RPMI7951 (cell line): ENCODE measurements at regions not wholly inside any gene's neighbourhood (a gene's known extent, or its start where the extent isn't known, plus 50 kb on each side); places are given as distances from the start of the nearest gene placed in this dataset.
A peak's percentile ranks its signal among the peaks of the same experiment; 100 is the strongest.

ENCODE experiments used
- DNase-seq: peaks from one replicate; pipeline ENCODE4 v3.0.0-alpha.2; 2012; ENCODE audit warnings: low read depth

- no peak for DNase-seq
Measured at GRCh38 chr3:30263238-30263924, 343.0 kb upstream of the TGFBR2 start.

GRCh38 chr3:30263925-30264313, 342.5 kb upstream of the TGFBR2 start:
- no peak for DNase-seq

DNA sequence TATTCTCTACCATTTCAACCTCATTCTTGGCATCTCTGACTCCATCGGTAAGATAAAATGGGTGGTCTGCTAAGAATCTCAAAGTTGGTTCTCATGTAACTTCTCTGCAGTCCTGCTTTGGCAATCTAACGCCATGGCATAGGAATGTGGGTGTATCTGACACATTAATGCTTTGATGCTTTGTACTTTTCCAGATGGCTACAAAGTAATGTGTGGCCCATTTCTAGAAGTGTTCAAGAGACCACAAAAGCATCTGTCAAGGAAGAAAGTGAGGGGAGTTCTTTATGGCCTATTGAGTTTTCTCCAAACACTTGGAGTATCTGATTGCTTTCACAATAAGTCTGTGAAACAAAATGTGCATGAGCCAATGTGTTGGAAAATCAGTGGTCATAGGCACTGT, 339.9 kb upstream of the TGFBR2 start:
- DNase-seq = peak; percentile 35

GRCh38 chr3:30268288-30268687, 338.1 kb upstream of the TGFBR2 start:
- no peak for DNase-seq

- peak; percentile 17 for DNase-seq
Measured at GRCh38 chr3:30269751-30270445, 336.5 kb upstream of the TGFBR2 start.

GRCh38 chr3:30271781-30272180, 334.6 kb upstream of the TGFBR2 start:
- DNase-seq = no peak

DNA sequence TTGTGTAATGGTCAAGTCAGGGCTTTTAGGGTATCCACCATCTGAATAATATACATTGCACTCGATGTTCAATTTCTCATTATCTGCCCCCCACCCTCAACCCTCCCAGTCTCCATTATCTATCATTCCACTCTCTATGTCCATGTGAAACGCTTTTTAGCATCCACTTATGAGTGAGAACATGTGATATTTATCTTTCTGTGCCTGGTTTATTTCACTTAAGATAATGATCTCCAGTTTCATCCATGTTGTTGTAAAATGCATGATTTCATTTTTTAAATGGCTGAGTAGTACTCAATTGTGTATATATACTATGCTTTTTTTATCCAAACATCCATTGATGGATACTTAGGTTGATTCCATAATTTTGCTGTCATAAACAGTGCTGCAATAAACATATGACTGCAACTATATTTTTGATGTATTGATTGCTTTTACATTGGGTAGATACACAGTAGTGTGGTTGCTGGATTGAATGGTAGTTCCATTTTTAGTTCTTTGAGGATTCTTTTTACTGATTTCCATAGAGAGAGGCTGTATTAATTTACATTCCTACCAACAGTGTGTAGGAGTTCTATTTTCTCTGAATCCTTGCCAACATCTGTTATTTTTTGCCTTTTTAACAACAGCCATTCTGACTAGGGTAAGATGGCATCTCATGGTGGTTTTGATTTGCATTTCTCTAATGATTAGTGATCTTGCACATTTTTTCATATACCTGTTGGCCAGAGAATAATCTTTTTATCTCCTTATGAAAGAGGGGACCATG, 332.9 kb upstream of the TGFBR2 start:
- peak; percentile 43 for DNase-seq

DNA sequence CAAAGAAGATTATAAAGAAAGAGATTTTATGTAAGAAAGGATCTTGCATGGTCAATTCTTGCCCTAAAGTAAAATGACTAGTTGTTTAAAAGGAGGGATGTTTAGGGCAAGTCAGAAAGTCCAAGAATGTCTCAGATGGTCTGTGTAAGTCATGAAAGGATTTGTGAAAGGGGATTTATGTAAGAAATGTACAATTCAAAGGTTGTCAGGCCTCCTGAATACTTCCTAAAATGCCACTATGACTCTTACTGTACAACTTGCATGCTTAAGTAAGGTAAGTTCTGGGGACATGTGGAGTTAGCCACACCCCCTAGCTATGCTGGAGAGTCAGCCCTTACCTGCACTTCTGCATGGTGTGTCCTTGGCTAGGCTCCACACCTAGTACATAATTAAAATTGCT, 328.9 kb upstream of the TGFBR2 start:
- DNase-seq = no peak

DNA sequence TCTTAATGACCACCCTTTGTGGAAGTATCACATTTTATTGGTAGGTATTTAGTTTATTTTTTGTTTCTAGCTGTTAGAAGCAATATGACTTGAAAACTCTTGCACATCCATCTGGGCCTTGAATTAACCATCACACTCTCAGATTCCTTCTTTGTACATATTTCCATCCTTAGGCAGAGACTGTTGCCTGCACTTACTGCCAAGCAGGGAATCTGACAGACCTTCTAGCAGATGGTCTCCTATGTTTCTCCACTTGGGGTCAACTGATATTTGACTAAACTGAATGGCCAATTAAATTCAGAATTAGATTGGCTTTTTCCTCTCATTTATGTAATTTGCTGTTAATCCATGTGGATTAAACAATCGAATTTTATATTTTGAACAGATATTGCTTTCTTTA, 324.9 kb upstream of the TGFBR2 start:
- no peak for DNase-seq

- peak; percentile 95 for DNase-seq
Measured at GRCh38 chr3:30282154-30282696, 324.2 kb upstream of the TGFBR2 start.

DNA sequence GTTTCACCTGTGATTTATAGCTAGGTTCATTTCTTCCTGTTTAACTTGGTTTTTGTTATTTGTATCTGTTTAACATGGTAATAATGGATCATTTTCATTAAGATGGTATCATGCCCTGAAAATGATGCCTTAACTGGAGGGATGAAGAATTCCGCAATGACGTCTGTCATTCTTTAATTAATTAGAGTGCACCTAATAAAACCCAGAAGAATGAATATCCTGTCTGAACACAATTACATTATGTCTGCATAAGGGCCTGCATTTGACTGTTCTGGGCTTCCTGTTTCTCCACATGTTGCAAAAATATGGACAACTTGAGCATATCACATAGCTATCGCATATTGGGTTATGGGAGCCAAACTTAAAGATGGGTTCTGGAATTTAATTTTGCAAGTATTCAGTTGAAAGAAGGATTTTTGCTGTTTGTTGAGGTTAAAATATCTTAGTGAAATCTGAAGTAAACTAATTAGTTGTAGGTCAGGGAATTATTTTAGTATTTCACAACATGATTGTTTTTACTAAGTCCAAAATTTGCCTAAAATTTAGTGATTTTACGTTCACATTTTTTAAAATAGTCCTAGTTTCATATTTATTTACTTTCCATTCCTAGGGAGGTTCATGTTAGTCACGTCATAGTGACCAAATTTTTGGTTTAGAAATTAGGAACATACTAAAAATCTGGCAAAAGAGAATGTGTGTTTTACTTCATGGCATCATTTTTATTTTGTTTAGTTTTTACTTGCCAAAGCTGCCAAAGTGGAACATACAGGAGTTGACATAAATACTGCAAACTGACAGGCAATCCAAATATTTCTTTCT, 321.0 kb upstream of the TGFBR2 start:
- no peak for DNase-seq

GRCh38 chr3:30286007-30286669, 320.3 kb upstream of the TGFBR2 start:
- peak; percentile 99 for DNase-seq

GRCh38 chr3:30286811-30287210, 319.6 kb upstream of the TGFBR2 start:
- peak; percentile 85 for DNase-seq

DNA sequence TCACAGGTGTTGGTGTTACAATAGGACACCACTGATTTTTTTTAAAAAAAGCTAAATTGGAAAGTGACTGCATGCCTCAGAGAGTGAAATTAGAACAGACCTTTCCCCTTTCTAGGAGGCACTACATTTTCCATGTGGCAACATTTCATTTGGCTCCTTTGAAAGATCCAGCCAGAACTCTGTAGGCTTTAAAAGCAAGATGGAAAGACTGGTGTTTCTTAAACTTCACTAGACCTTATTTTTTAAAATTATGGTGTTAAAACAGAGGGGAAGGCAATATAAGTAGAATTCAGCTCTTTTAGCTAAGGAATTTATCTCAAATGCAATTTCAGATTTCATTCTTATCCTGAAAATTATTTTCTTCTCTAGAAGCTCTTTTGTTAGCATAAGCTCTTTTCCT, 317.6 kb upstream of the TGFBR2 start:
- DNase-seq = no peak

- DNase-seq = no peak
Measured at GRCh38 chr3:30289324-30289723, 317.1 kb upstream of the TGFBR2 start.

GRCh38 chr3:30289766-30290165, 316.6 kb upstream of the TGFBR2 start:
- DNase-seq = peak; percentile 27

DNA sequence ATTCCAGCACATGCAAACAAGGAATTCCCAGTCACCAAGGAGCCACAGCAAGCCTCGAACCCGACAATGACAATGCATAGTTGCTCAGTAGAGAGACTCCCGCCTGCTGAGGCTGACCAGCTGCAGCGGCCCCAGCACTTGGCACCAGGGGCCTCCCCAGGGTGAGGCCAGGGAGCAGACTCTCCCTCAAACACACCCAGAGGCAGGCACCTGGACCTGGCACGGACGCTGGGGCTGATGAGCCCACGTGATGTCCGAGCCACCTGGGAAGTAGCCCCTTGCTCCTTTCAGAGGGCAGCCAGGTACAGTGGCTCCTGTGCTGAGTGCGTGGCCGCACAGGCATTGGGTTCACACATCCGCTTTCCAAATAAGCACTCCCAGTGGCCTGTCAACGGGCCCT, 315.9 kb upstream of the TGFBR2 start:
- no peak for DNase-seq

DNA sequence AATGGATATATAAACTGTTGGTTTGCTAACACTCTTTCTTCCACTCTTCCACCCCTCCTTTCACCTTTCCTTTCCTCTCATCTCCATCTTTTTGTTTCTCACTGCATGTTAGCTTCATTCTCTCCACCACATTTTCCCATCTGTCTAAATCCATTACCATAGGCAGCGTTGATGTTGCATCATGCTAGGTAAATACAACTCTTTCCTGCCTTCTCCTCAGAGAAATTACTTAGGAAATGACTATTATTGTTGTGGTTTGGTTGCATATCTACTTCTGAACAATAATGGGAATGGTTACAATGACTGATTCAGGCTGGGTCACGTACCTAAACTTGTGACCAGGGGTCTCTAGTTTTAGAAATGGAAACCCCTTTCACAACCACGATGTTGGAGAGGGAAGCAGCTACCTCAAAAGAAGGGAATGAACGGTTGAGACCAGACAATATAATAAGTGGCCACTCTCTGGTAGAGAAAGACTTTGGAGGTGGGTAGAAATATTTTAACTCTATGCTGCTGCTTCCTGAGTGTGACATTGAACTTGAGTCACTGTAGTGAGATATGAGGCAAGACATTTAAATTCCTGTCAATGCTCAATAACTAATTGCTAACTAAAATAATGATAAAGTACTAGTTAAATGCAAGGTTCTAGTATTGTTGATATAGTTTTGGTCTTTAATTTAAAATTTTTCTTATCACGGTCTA, 314.1 kb upstream of the TGFBR2 start:
- peak; percentile 69 for DNase-seq

GRCh38 chr3:30293621-30294240, 312.7 kb upstream of the TGFBR2 start:
- no peak for DNase-seq

GRCh38 chr3:30294241-30294667, 312.1 kb upstream of the TGFBR2 start:
- no peak for DNase-seq
